Pancreas (tissue), 10 donors: ENCODE measurements at regions not wholly inside any gene's neighbourhood (a gene's known extent, or its start where the extent isn't known, plus 50 kb on each side); places are given as distances from the start of the nearest gene placed in this dataset.

Experiments used
- ATAC-seq, 4 donors: fragments of 200-7000 bp; cut with Tn5 transposase; one replicate each; pipeline versions ENCODE4 v1.8.0 to v1.9.1; 2020; ENCODE audit warnings: mild to moderate bottlenecking in 4 of 4, moderate library complexity in 4 of 4
- DNase-seq, 6 donors: peaks; one replicate each; pipeline ENCODE4 v3.0.0-alpha.2; 2020
- FAIRE-seq: peaks from 2 replicates; lab custom pipeline; 2012; peaks lifted over from hg19 to GRCh38; lab: Jason Lieb, UNC
- H3K27ac ChIP-seq, 4 donors: fragments of 200-600 bp; sonication (generic); 1 replicate in 3 of 4; 2 replicates in 1 of 4; pipeline versions ENCODE4 v1.5.0 to v1.8.0; 2020
- H3K27me3 ChIP-seq, 4 donors: fragments of 200-600 bp; one replicate each; pipeline ENCODE4 v1.8.0; 2021
- H3K36me3 ChIP-seq, 3 donors: fragments of 200-600 bp; sonication (generic) in 1 of 3; one replicate each; pipeline versions ENCODE4 v1.5.0 to v1.8.0; 2020 to 2021
- H3K4me1 ChIP-seq, 3 donors: fragments of 200-600 bp; one replicate each; pipeline ENCODE4 v1.8.0; 2021
- H3K4me3 ChIP-seq, 4 donors: fragments of 200-600 bp; sonication (generic) in 2 of 4; one replicate each; pipeline versions ENCODE4 v1.5.0 to v1.8.0; 2020 to 2021
- H3K9me3 ChIP-seq, 4 donors: fragments of 200-600 bp; one replicate each; pipeline ENCODE4 v1.8.0; 2021
- WGBS, 2 donors: extraction: QIAGEN DNeasy Blood & Tissue Kit; methylation state at CpG; one replicate each; pipeline ENCODE4 v1.1.7; 2013; 5-methylcytosine and 5-hydroxymethylcytosine counted together
- intact Hi-C, 3 donors: fragments of 100-400 bp; cut with DNase I; formaldehyde crosslinking; loops; one replicate each; pipeline versions ENCODE4 v1.11.1 to v1.14.2; 2022
- TF ChIP-seq, protein P1 (sequence below), 4 donors: fragments of 200-600 bp; sonication (generic) in 3 of 4; IDR thresholded peaks; one replicate each; pipeline versions ENCODE4 v1.5.0 to v1.8.0; 2021; ENCODE audit warnings: antibody characterized with exemption in 4 of 4
- donor health status: healthy with polysubstance abuse.
- donor health status: DM: no; HTN: no; CAD: no; lungs with moderate emphysema.
- donor health status: DM: no; HTN: no; CAD: no.
- donor health status: control.
- donor health status: control.
- donor health status: Bipolar disorder and iron deficiency.
- donor health status: DM: yes; HTN: yes; CAD: no.
- donor health status: DM: no; HTN: no; CAD: no.
- donor health status: DM: no; HTN: no; CAD: no.
- donor health status: DM: yes; HTN: yes; CAD: no.

DNA sequence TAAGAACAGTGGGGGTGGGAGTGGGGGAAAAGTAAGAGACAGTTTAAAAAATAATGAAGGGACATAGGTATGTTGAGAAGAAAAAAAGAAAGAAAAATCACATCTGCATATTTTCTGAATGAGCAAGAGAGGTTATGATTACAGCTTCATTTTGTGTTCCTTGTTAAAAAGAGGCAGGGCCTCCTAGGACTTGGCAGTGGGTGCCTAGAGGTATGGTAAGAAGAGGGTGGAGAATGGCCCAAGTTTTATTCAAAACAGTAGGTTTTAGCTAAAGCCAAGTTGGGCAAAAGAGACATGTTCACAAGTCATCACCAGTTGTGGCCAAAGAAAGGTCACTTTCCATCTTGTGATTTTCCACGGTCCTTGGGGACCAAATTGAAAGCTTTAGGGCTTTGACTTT, 643.4 kb downstream of the CCDC171 start:
- Histone ChIP-seq H3K4me3 (no peak overlapping the region), H3K27ac (no peak overlapping the region), H3K9me3 (no peaks in the 10 kb centered on the region), H3K4me1 (no peaks in the 10 kb centered on the region), H3K36me3 (no peaks in the 10 kb centered on the region), H3K27me3 (no peaks in the 10 kb centered on the region)
- 67 to 76% methylated on average over 1 of the region's 1 CpG for WGBS, 2 donors
- ATAC-seq (no peak), FAIRE-seq (no peak), DNase-seq (no peak)
- intact Hi-C loops, result loop anchor here in 1 of 3 donors (10.0 kb wide), 1 partner anchor 209 kb away; no protein-coding TSS in a partner anchor
- TF ChIP-seq, protein P1, sequence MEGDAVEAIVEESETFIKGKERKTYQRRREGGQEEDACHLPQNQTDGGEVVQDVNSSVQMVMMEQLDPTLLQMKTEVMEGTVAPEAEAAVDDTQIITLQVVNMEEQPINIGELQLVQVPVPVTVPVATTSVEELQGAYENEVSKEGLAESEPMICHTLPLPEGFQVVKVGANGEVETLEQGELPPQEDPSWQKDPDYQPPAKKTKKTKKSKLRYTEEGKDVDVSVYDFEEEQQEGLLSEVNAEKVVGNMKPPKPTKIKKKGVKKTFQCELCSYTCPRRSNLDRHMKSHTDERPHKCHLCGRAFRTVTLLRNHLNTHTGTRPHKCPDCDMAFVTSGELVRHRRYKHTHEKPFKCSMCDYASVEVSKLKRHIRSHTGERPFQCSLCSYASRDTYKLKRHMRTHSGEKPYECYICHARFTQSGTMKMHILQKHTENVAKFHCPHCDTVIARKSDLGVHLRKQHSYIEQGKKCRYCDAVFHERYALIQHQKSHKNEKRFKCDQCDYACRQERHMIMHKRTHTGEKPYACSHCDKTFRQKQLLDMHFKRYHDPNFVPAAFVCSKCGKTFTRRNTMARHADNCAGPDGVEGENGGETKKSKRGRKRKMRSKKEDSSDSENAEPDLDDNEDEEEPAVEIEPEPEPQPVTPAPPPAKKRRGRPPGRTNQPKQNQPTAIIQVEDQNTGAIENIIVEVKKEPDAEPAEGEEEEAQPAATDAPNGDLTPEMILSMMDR (IDR thresholded peaks at IDR 0.05), result no peak

DNA sequence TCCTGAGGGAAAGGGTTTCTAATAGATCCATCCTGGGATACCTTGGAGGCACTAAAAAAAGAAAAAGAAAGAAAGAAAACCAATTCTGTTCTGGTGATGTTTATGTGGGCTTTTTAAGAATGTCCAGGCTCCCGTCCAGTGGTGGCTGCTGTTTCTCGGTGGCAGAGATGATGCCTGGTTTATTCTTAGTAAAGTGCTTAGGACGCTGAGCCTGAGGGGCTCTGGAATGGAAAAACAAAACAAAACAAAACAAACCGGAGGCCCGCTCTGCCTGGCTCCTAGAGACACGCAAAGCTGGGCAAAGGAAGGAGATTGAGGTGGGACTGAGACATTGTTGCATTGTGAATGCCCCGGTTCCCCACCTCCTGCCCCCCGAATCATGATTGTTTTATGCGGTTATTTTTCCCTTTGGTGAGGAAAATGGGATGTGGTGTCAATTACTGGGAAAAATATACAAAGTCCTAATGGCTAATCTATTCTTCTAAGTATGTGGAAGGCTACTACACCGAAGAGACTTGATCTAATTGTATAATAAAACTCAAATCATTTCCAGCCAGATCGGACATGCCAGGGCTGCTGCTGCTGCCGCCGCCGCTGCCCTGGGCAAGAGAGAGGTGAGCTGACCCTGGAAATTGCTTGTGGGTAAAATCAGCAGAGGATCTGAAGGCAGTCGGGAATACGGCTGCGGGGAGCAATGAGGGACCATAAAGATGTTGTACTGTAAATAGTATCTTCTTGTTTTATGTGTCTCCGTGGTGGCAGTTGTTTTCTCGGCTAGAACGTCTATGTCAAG, 644.9 kb downstream of the CCDC171 start:
- no peaks in the 10 kb centered on the region for H3K27me3 ChIP-seq
- WGBS, 2 donors, result 74 to 86% methylated on average over 20 of the region's 20 CpGs
- H3K27ac ChIP-seq, result no peak overlapping the region
- DNase-seq (no peak), FAIRE-seq (no peak), ATAC-seq (no peak)
- H3K9me3 ChIP-seq, result no peaks in the 10 kb centered on the region
- intact Hi-C loops, result loop anchor here in 1 of 3 donors (10.0 kb wide), 1 partner anchor 207 kb away; no protein-coding TSS in a partner anchor
- no peaks in the 10 kb centered on the region for H3K36me3 ChIP-seq
- H3K4me3 ChIP-seq, result no peak overlapping the region
- H3K4me1 ChIP-seq, result no peaks in the 10 kb centered on the region
- TF ChIP-seq, protein P1 (IDR thresholded peaks at IDR 0.05), result no peak

DNA sequence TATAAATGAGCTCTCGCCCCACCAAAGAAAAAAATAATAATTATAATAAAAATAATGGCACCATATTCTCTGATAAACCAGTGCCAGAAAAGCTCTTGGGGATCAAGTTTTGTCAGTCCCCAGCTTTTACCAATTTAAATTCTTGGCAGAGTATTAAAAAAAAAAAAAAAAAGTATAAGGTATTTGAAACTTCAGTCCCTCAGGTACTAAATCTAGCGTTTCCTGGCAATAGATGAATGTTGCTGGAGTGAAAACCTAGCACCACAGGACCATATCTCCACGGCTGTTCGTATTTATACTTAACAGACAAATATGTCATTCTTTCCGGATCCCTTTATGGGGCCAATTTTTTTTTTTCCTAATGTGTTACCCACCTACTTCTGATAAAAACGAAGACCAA, 646.2 kb downstream of the CCDC171 start:
- no peaks in the 10 kb centered on the region for H3K9me3 ChIP-seq
- H3K4me1 ChIP-seq, result no peaks in the 10 kb centered on the region
- no peak overlapping the region for H3K4me3 ChIP-seq
- no peak overlapping the region for H3K27ac ChIP-seq
- DNase-seq (no peak), ATAC-seq (no peak), FAIRE-seq (no peak)
- intact Hi-C loops, result loop anchor here in 1 of 3 donors (10.0 kb wide), 1 partner anchor 206 kb away; no protein-coding TSS in a partner anchor
- H3K27me3 ChIP-seq, result no peaks in the 10 kb centered on the region
- 54 to 59% methylated on average over 6 of the region's 6 CpGs for WGBS, 2 donors
- H3K36me3 ChIP-seq, result no peaks in the 10 kb centered on the region
- TF ChIP-seq, protein P1 (IDR thresholded peaks at IDR 0.05), result no peak

DNA sequence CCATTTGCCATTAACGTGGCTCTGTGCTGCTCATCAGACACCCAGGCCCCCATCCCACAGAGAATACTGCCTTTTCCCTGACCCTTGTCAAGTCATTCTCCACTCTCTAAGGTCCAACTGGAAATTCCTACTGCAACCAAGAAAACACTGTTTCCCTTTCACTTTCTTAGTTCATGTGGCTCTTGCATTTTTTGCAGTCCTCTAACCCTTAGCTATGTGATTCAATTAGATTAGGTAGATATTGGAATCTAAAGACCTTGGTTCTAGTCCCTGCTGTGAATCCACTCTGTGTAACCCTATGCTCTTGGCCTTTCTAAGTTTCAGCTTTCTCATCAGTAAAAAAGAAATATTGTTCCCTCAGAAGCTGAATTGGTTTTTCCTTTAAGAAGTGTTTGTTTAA, 649.4 kb downstream of the CCDC171 start:
- DNase-seq (no peak), ATAC-seq (no peak), FAIRE-seq (no peak)
- 37 to 42% methylated on average over 1 of the region's 1 CpG for WGBS, 2 donors
- H3K27ac ChIP-seq, result no peak overlapping the region
- no peaks in the 10 kb centered on the region for H3K9me3 ChIP-seq
- no peaks in the 10 kb centered on the region for H3K36me3 ChIP-seq
- H3K27me3 ChIP-seq, result no peaks in the 10 kb centered on the region
- no peak overlapping the region for H3K4me3 ChIP-seq
- H3K4me1 ChIP-seq, result no peaks in the 10 kb centered on the region
- TF ChIP-seq, protein P1 (IDR thresholded peaks at IDR 0.05), result no peak
- intact Hi-C loops, result no loop called here
